K562 (cell line): ENCODE measurements at regions not wholly inside any gene's neighbourhood (a gene's known extent, or its start where the extent isn't known, plus 50 kb on each side); places are given as distances from the start of the nearest gene placed in this dataset.

Experiments
- ATAC-seq: fragments of 200-7000 bp; cut with Tn5 transposase; 3 replicates; pipeline ENCODE4 v1.9.1; 2020; ENCODE audit warnings: moderate library complexity
- BruUV-seq: library from RNA; stranded (reverse); fragments of 400-500 nt; replicated peaks from 2 replicates; lab custom pipeline; 2021; lab: Mats Ljungman, UMichigan
- CTCF ChIA-PET: fragments of 300-600 bp; formaldehyde crosslinking; extraction: SDS; loops from one replicate; lab custom pipeline; 2021; ENCODE audit warnings: low intra/inter-chr PET ratio; lab: Yijun Ruan, JAX
- POLR2A ChIA-PET: fragments of 300-600, 350-650 bp; sonication (Branson Sonifier 250); formaldehyde crosslinking; extraction: SDS; loops from one replicate; lab custom pipeline; 2021; ENCODE audit warnings: antibody characterized with exemption, inconsistent platforms; lab: Yijun Ruan, JAX
- DNase-seq, 4 experiments: peaks; one replicate each; pipeline versions ENCODE4 v3.0.0 to v3.0.0-alpha.2; 2011 to 2018; ENCODE audit warnings: low spot score in 3 of 4, mixed read lengths in 3 of 4; ENCODE audit errors: extremely low read depth in 1 of 4
- FAIRE-seq: peaks from 2 replicates; lab custom pipeline; 2011; peaks lifted over from hg19 to GRCh38; lab: Jason Lieb, UNC
- H2AFZ ChIP-seq: 2 replicates; pipeline ENCODE4 v1.6.0; 2011; ENCODE audit warnings: low read depth, low read length, control low read depth, inconsistent platforms
- H3K27ac ChIP-seq: fragments of 200-600 bp; 3 replicates; pipeline ENCODE4 v1.8.0; 2011; ENCODE audit warnings: low read depth, mild to moderate bottlenecking, control low read depth, inconsistent platforms, low read length, moderate library complexity, mixed read lengths; ENCODE audit errors: extremely low read depth
- H3K27me3 ChIP-seq, 2 experiments: fragments of 300-600 bp in 1 of 2; 2 replicates in 1 of 2; 3 replicates in 1 of 2; pipeline versions ENCODE4 v1.6.0 to v1.8.0; 2011; ENCODE audit warnings: inconsistent platforms in 2 of 2, low read length in 2 of 2, mild to moderate bottlenecking in 1 of 2, mixed read lengths in 1 of 2, moderate library complexity in 1 of 2; ENCODE audit not compliant: control insufficient read depth in 2 of 2, insufficient read depth in 2 of 2
- H3K36me3 ChIP-seq: fragments of 300-600 bp; 3 replicates; pipeline ENCODE4 v1.8.0; 2011; ENCODE audit warnings: mild to moderate bottlenecking, low read length, inconsistent platforms; ENCODE audit not compliant: control insufficient read depth, insufficient read depth
- H3K4me1 ChIP-seq, 2 experiments: fragments of 200-600 bp in 1 of 2; replicated peaks in 1 of 2; 2 replicates in 1 of 2; 3 replicates in 1 of 2; pipeline versions ENCODE4 v1.5.1 to v1.8.0; 2011; ENCODE audit warnings: inconsistent platforms in 2 of 2, low read length in 2 of 2, mild to moderate bottlenecking in 1 of 2, mixed read lengths in 1 of 2, moderate library complexity in 1 of 2; ENCODE audit not compliant: control insufficient read depth in 2 of 2, insufficient read depth in 2 of 2
- H3K4me2 ChIP-seq: 2 replicates; pipeline ENCODE4 v1.6.1; 2011; ENCODE audit warnings: low read length, control low read depth, inconsistent platforms, mixed read lengths; ENCODE audit not compliant: insufficient read depth
- H3K4me3 ChIP-seq: fragments of 200-600 bp; sonication (generic), shearing (Covaris generic); 2 replicates; pipeline ENCODE4 v1.5.1; 2016; ENCODE audit warnings: control low read depth, inconsistent platforms
- H3K79me2 ChIP-seq: fragments of 200-600 bp; 3 replicates; pipeline ENCODE4 v1.8.0; 2011; ENCODE audit warnings: low read length, inconsistent platforms; ENCODE audit not compliant: control insufficient read depth, insufficient read depth
- H3K9ac ChIP-seq, 2 experiments: 2 replicates each; pipeline versions ENCODE4 v1.6.0 to v1.6.1; 2011; ENCODE audit warnings: low read depth in 2 of 2, low read length in 2 of 2, control low read depth in 1 of 2, inconsistent platforms in 1 of 2, mild to moderate bottlenecking in 1 of 2, mixed read lengths in 1 of 2; ENCODE audit not compliant: insufficient read depth in 1 of 2
- H3K9me1 ChIP-seq: one replicate; pipeline ENCODE4 v1.6.0; 2011; ENCODE audit warnings: inconsistent platforms, mild to moderate bottlenecking, low read length, moderate library complexity; ENCODE audit not compliant: control insufficient read depth, insufficient read depth
- H3K9me3 ChIP-seq: replicated peaks from 2 replicates; pipeline ENCODE4 v1.5.1; 2011; ENCODE audit warnings: low read depth, low read length, inconsistent platforms; ENCODE audit not compliant: control insufficient read depth, insufficient read depth
- H4K20me1 ChIP-seq: replicated peaks from 2 replicates; pipeline ENCODE4 v1.6.1; 2011; ENCODE audit warnings: low read length, inconsistent platforms, mixed read lengths; ENCODE audit not compliant: control insufficient read depth, insufficient read depth
- CHD7 ChIP-seq: fragments of 200-600 bp; sonication (generic); IDR thresholded peaks from one replicate; pipeline ENCODE4 v1.6.1; 2012; ENCODE audit warnings: mild to moderate bottlenecking, low read depth, low read length, inconsistent platforms
- IRF1 ChIP-seq: sonication (generic); formaldehyde crosslinking; IDR thresholded peaks from 2 replicates; pipeline ENCODE4 v1.8.0; 2022; ENCODE audit warnings: missing genetic modification reagents, mild to moderate bottlenecking, borderline replicate concordance
- NCOA1 ChIP-seq: fragments of 450-650 bp; IDR thresholded peaks from 2 replicates; pipeline ENCODE4 v1.6.1; 2016; ENCODE audit warnings: low read depth
- NRF1 ChIP-seq, 2 experiments: fragments of 450-650 bp; IDR thresholded peaks in 1 of 2; conservative IDR thresholded peaks in 1 of 2; 2 replicates each; pipeline ENCODE4 v1.6.1; 2014; ENCODE audit warnings: mild to moderate bottlenecking in 2 of 2
- RFX7 ChIP-seq: fragments of 250-450 bp; sonication (Bioruptor Pico); IDR thresholded peaks from 2 replicates; pipeline ENCODE4 v1.5.1; 2021; ENCODE audit warnings: mild to moderate bottlenecking
- ZFP36 ChIP-seq: fragments of 150-350 bp; IDR thresholded peaks from 2 replicates; pipeline ENCODE4 v1.6.1; 2018; ENCODE audit warnings: low read length, low read depth; ENCODE audit not compliant: partially characterized antibody
- ZNF217 ChIP-seq: sonication (generic); formaldehyde crosslinking; IDR thresholded peaks from 2 replicates; pipeline ENCODE4 v1.8.0; 2022; ENCODE audit warnings: mild to moderate bottlenecking, missing genetic modification reagents
- ZNF24 ChIP-seq: fragments of 450-650 bp; IDR thresholded peaks from 2 replicates; pipeline ENCODE4 v1.6.1; 2016
- WGBS: fragments of 100-300 bp; shearing (Covaris generic); methylation state at CpG from one replicate; pipeline ENCODE4 v1.1.6; 2016; ENCODE audit warnings: low coverage, mixed read lengths; ENCODE audit not compliant: insufficient coverage; ENCODE audit errors: missing lambda C conversion rate; 5-methylcytosine and 5-hydroxymethylcytosine counted together
- in situ Hi-C: fragments of 300-500 bp; cut with MboI; formaldehyde crosslinking; loops from 4 replicates; pipeline ENCODE4 v1.15.0; 2018; ENCODE audit warnings: inconsistent platforms, mixed read lengths
- intact Hi-C: fragments of 100-400 bp; cut with micrococcal nuclease; formaldehyde crosslinking; loops from 2 replicates; pipeline ENCODE4 v1.14.2; 2022

DNA sequence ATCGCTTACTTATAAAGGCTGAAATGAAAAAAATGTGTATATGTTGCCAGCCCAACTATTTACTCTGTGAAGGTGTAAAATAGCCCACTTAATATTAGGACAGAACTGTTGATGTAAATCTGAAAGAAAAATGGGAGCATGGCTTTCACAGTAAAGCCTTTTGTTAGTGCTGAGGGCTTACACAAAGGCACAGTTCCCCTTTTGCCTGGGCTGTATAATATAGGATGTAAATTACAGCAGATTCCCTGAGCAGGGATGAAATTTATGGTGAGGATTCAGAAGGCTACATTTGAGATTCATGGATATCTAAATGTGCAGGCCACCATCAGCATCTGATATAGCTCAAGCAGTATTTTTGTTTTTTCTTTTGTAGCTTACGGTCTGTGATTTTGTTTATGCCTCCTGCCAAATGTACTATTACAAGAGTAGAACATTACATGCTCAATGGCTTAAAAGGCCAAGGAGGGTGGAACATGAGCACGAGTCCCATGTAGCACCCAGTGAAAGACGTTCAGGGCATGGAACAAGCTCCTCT lies 109.1 kb upstream of the ATP10A start:
- Histone ChIP-seq H3K9ac (no peak overlapping the region), H3K9me1 (no peaks in the 10 kb centered on the region), H3K79me2 (no peaks in the 10 kb centered on the region), H3K36me3 (no peaks in the 10 kb centered on the region), H3K4me3 (no peak overlapping the region), H3K4me2 (no peak overlapping the region), H4K20me1 (no peaks in the 10 kb centered on the region), H2AFZ (no peak overlapping the region), H3K9me3 (no peaks in the 10 kb centered on the region), H3K27me3 (no peaks in the 10 kb centered on the region), H3K4me1 (no peaks in the 10 kb centered on the region), H3K27ac (no peak overlapping the region)
- POLR2A ChIA-PET, result interaction anchor here (0.6 kb wide), 1 partner anchor 172 kb away, joined by 3 read pairs; no protein-coding TSS in a partner anchor
- intact Hi-C loops (no loop called here), in situ Hi-C loops (no loop called here)
- no peak for ATAC-seq
- CTCF ChIA-PET, result no interaction called here
- no TSS peak for BruUV-seq
- FAIRE-seq, result no peak
- 0% methylated on average over 4 of the region's 4 CpGs for WGBS
- DNase-seq, result no peak
- no peak for TF ChIP-seq RFX7 (CRISPR knock-in tag)
- no peak for TF ChIP-seq ZNF24
- TF ChIP-seq ZNF217 (CRISPR knock-in tag), result no peak
- no peak for TF ChIP-seq IRF1 (CRISPR knock-in tag)
- TF ChIP-seq ZFP36, result no peak
- TF ChIP-seq NRF1 (conservative IDR thresholded peaks at IDR 0.05 in 1 of 2, IDR thresholded peaks at IDR 0.05 in 1 of 2), result no peak
- TF ChIP-seq CHD7, result no peak
- TF ChIP-seq NCOA1, result no peak
